Stimulated activated CD4-positive, alpha-beta T cell treated with anti-CD3 and anti-CD28 coated beads, Interleukin-4, amount 100 ng/mL, for 24 hours (primary cell): ENCODE measurements at regions not wholly inside any gene's neighbourhood (a gene's known extent, or its start where the extent isn't known, plus 50 kb on each side); places are given as distances from the start of the nearest gene placed in this dataset.
"Not testable (repeated sequence)": the region's sequence is repeated elsewhere in the genome, so short reads cannot be mapped to it uniquely, and the experiment has no call there.

ENCODE experiments used
- DNase-seq: peaks from one replicate; pipeline ENCODE4 v3.0.0-alpha.2; 2020

DNA sequence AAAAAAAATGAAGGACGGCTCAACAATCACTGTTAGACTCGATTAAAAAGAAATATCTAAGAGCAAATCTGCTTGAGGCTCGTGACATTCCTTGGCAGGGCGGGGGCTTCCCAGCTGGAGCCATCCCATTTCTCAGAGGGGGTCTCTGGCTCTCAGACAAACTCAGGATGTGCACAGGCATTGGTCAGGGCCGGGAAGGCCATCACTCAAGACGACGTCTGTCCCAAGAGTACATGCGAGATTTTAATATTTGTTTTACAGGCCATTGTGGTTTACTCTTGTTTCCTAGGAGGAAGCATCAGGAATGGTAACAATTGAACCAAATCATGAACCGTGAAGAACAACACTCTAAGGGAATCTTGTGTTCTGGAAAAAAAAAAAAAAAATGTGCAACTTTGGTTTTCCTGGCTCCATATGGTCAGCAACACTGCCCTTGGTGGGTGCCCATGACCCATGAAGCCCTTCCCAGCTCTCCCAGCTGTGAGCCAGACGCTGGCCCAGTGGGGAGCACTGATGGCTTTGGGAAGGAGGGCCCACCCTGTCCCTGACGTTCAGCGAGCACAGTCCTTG, 5454.6 kb upstream of the TPTE start:
- not testable (repeated sequence) for DNase-seq

GRCh38 chr21:5067326-5068048, 5453.9 kb upstream of the TPTE start:
- not testable (repeated sequence) for DNase-seq

- not testable (repeated sequence) for DNase-seq
These were observed 5452.7 kb upstream of the TPTE start for GRCh38 chr21:5068649-5069048.

- DNase-seq, result not testable (repeated sequence)
These were observed 5450.2 kb upstream of the TPTE start for GRCh38 chr21:5071180-5071579.

GRCh38 chr21:5076854-5077253, 5444.5 kb upstream of the TPTE start:
- DNase-seq, result not testable (repeated sequence)

DNA sequence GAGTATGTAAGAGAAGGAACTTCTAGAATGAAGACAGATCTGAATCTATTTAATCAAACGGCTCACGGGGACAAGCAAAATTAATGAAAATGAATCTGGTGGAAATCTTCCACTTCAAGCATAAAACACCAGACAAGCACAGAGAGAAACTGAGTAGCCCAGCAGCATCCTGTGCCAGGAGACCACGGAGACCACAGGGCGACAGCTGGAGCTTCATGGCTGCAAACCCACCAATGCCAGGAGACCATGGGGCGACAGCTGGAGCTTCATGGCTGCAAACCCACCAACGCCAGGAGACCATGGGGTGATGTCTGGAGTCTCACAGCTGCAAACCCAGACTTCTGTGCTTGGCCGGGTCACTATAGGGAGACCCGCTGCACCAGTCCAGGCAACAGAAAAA, 5442.0 kb upstream of the TPTE start:
- DNase-seq, result not testable (repeated sequence)

DNA sequence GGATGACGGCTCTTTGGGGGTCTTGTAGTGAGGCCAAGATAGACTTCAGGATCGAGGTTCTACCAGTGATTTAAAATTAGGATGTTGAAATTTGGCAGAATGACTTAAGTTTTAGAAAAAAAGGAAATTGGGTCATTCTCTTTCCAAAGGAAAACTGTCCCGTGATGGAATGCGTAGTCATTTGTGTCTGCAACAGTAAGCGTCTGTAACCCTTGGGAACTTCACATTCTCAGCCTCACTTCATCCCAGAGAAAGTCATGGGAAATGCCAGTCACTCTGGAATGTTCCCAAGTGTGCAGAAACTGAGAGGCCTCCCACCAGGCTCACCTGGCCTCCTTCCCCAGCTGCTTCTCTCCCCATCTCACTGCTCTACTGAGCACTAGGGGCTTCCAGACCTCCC, 5441.4 kb upstream of the TPTE start:
- not testable (repeated sequence) for DNase-seq

DNA sequence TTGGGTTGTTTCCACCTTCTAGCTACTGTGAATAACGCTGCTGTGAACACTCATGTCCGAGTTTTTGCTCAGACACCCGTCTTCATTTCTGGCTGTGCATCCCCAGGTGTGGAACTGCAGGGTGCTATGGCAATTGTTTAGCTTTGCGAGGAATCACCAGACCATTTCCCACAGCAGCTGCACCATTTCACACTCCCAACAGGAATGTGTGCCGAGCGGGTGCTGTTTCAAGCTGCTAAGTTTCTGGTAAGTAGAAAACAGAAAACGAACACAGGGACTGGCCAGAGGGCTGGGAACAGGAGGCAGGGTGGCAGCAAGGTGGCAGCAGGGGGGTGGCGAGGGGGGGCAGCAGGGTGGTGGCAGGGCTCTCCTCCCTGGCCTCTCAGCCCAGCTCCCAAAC, 5437.1 kb upstream of the TPTE start:
- not testable (repeated sequence) for DNase-seq

DNA sequence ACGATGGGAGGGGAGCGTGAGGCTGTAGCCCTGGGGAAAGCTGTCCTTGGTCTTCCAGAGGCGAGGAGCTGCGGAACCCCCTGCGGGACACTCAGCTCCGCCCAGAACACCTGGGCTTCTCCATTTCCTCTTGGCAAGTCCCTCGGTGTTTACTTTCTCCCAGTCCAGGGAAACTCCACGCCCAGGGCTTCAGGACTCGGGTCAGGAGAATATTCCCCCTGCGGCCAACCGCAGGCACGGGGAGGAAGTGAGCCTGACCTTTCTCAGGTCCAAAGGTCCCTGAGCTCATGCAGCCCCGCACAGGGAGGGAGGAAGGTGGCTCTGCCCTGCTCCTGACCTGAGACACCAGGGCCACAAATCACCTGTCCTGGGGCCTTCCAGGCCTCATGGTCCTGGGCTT, 5435.9 kb upstream of the TPTE start:
- DNase-seq, result not testable (repeated sequence)

DNA sequence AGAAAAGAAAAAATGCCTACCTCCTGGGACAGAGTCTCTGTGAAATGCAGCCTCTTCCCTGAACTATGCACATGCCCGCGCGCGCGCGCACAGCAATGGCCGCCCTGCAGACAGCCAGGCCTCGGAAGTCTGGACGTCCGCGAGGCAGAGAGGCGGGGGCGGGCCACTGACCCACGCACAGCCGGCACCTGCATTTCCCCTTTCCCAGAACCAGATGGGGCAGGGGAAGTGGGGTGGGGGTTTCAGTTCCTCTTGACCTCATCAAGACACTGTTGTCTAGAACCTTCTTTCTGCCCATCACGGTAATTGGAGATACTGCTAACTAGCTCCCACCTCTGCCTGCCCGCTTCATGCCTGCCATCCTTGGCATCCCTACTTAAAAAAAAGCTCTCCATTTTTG, 5435.0 kb upstream of the TPTE start:
- not testable (repeated sequence) for DNase-seq

DNA sequence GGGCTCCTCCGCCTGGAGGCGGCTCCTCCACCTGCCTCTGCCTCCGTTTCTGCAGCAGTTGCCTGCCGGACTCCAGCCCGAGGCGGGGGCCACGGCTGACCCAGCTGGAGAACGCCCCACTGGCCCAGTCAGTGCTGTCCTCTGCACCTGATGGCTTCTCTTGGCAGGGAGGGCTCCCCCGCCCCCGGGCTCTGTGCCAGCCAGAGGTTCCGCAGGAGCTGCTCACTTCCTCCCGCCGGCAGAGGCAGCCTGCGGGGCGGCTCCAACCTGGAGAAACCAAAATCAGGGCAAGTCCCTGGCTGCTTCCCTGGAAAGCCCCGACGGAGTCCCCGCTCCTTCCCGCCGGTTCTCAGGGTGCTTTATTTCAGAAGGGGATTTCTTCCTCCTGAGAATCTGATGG, 5432.6 kb upstream of the TPTE start:
- DNase-seq, result not testable (repeated sequence)

GRCh38 chr21:5089399-5090089, 5431.8 kb upstream of the TPTE start:
- not testable (repeated sequence) for DNase-seq

DNA sequence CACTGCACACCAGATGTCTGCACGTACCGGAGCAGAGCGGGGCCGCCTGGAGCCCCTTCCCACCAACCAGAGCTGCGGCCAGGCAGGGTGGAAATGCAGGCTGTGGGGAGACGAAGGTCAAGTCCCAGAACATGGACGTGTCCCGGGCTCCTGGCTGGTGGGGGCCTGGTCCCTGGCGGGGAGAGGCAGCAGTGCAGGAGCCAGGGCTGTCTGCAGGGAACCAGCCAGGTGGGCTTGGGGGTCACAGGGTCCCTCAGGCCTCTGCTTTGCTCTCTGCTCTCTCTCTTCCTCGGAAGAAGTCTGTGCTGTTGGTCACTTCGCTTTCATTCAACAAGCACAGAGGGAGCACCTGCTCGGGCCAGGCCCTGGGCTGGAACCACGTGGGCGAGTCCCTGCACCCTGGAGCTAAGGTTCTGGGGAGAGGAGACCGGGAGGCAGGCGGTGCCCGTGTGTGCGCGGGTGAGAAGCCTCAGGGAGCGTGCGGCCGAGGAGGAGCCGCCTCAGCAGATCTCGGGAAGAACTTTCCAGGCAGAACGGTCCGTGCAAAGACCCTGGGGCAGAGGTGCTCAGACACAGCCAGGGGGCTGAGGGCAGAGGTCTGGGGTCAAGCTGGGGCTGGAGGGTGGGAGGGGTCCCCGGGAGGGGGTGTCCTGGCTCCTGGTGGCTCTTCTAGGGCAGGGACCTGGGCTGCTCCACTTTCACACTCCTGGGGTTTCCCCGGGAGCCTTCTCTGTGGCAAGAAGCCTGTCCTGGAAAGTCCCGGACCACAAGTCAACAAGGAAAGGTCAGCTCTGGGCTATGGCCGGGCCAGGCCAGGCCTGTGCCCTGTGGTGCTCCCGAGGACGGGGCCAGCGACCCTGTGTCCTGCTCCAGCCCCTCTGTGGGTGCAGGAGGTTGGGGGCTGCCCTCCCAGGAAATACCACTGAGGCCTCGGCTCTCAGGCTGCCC, 5431.0 kb upstream of the TPTE start:
- DNase-seq, result not testable (repeated sequence)

GRCh38 chr21:5091274-5091673, 5430.1 kb upstream of the TPTE start:
- DNase-seq, result not testable (repeated sequence)

GRCh38 chr21:5095628-5096027, 5425.8 kb upstream of the TPTE start:
- DNase-seq, result not testable (repeated sequence)

- not testable (repeated sequence) for DNase-seq
These were observed 5423.2 kb upstream of the TPTE start for GRCh38 chr21:5098010-5098743.

- not testable (repeated sequence) for DNase-seq
These were observed 5420.7 kb upstream of the TPTE start for GRCh38 chr21:5100604-5101174.

GRCh38 chr21:5101749-5102148, 5419.6 kb upstream of the TPTE start:
- DNase-seq, result peak; percentile 82

DNA sequence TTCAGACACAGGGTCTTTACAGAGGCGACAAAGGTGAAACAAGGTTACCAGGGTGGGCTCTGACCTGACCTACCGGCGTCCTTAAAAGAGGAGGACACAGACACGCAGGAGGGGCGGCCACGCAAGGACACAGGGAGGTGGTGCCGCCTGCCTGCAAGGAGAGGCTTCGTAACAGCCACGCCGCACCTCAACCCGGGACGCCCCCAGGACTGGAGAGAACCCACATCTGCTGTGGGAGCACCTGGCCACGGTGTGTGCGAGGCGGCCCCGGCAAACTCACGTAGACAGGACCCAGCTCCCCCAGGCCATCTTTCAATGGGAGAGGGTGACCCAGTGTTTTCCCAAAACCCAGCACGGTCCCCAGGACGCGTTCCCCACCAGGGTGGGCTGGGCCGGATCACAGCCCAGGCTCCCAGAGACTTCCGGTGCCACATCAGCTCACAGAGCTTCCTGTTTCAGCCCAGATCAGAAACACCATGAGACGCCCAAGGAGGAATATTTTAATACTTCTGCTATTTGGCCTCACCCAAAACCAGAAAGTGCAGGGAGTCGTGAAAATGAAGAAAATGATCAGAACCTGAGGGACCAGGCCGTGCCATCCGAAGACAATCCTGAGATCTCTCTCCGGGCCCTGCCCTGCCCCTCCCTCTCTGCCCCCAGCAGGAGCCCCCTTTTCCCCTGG, 5417.4 kb upstream of the TPTE start:
- DNase-seq, result peak; percentile 38

DNA sequence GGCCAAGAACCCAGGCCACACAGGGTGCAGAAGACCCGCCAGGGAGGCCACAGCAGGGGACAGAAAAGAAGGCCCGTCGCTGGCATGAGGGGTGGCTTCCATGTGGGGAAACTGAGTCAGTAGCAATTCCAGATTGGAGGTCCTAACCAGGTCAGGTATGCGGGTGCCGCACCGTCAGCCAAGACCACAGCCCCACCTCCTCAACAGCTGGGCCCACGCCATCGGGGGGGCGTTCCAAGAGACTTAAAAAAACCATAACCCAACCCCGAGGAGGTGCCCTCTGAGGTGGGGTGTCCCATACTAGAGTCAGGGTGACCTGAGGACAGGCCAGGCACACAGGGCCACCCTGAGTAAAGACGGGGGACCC, 5416.8 kb upstream of the TPTE start:
- DNase-seq, result not testable (repeated sequence)
